ENCODE measurements at regions not wholly inside any gene's neighbourhood (a gene's known extent, or its start where the extent isn't known, plus 50 kb on each side); places are given as distances from the start of the nearest gene placed in this dataset.

DNA sequence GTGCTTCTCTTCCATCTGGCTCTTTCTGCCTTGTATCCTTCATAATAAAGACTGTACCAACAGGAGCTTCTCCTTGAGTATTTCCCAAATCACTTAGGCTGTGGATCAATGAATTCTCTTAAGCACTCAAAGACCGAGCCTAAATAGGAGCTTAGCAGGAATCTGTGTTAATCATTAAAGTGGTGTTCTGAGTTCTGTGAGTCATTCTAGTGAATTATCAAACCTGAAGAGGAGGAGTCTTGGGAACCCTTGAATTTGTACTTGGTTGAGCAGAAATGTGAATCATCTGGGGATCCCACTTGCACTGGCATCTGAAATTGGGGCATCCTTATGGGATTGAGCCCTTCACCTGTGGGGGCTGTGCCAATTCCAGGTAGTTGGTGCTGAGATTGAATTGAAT lies 946.2 kb downstream of the BCL11B start:
- TF ChIP-seq, protein P1, sequence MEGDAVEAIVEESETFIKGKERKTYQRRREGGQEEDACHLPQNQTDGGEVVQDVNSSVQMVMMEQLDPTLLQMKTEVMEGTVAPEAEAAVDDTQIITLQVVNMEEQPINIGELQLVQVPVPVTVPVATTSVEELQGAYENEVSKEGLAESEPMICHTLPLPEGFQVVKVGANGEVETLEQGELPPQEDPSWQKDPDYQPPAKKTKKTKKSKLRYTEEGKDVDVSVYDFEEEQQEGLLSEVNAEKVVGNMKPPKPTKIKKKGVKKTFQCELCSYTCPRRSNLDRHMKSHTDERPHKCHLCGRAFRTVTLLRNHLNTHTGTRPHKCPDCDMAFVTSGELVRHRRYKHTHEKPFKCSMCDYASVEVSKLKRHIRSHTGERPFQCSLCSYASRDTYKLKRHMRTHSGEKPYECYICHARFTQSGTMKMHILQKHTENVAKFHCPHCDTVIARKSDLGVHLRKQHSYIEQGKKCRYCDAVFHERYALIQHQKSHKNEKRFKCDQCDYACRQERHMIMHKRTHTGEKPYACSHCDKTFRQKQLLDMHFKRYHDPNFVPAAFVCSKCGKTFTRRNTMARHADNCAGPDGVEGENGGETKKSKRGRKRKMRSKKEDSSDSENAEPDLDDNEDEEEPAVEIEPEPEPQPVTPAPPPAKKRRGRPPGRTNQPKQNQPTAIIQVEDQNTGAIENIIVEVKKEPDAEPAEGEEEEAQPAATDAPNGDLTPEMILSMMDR (IDR thresholded peaks at IDR 0.05; ENCODE audit: control extremely low read depth, extremely low read depth), result no peak
- DNase-seq, result no peak
- H3K36me3 ChIP-seq (ENCODE audit: control insufficient read depth in 4 of 4, insufficient read depth in 4 of 4, low read length in 4 of 4), result no peaks in the 10 kb centered on the region
- no peak overlapping the region for H3K27ac ChIP-seq (ENCODE audit: low read depth in 1 of 2, low read length in 1 of 2)
- H3K9ac ChIP-seq (ENCODE audit: insufficient read depth in 1 of 2, low read length in 2 of 2), result no peak overlapping the region
- H3K27me3 ChIP-seq (ENCODE audit: control insufficient read depth in 3 of 3, insufficient read depth in 3 of 3, low read length in 2 of 3), result no peaks in the 10 kb centered on the region
- 75 to 81% methylated on average over 1 of the region's 1 CpG for WGBS, 2 donors
- H3K9me3 ChIP-seq (ENCODE audit: control insufficient read depth in 4 of 4, insufficient read depth in 3 of 4, low read length in 3 of 4), result peaks cover 0 to 4% (median 0%) of the 10 kb centered on the region in 4 donors
- no peak for ATAC-seq (ENCODE audit: insufficient read depth, low FRiP score)
- H3K4me3 ChIP-seq, result no peak overlapping the region
- no peaks in the 10 kb centered on the region for H3K4me1 ChIP-seq (ENCODE audit: control insufficient read depth in 5 of 5, insufficient read depth in 5 of 5, low read length in 5 of 5)

DNA sequence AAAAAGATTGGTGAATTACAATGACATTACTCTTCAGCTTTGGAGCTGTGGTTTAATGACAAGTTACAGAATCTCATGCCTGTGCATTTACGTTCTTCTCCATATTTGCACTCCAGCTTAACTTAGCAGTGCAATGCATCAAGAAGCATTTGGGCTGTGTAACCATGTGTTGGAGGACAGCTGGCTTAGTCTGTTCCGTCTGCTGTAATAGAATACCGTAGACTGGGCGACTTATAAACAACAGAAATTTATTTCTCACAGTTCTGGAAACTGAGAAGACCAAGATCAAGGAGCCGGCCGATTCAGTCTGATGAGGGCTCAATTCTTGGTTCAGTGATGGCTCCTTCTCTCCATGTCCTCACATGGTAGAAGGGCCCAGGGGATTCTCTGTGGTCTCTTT lies 943.5 kb downstream of the BCL11B start:
- ATAC-seq (ENCODE audit: insufficient read depth, low FRiP score), result no peak
- no peak overlapping the region for H3K9ac ChIP-seq (ENCODE audit: insufficient read depth in 1 of 2, low read length in 2 of 2)
- no peaks in the 10 kb centered on the region for H3K4me1 ChIP-seq (ENCODE audit: control insufficient read depth in 5 of 5, insufficient read depth in 5 of 5, low read length in 5 of 5)
- H3K27ac ChIP-seq (ENCODE audit: low read depth in 1 of 2, low read length in 1 of 2), result no peak overlapping the region
- peaks cover 0 to 2% (median 0%) of the 10 kb centered on the region in 4 donors for H3K9me3 ChIP-seq (ENCODE audit: control insufficient read depth in 4 of 4, insufficient read depth in 3 of 4, low read length in 3 of 4)
- TF ChIP-seq, protein P1 (IDR thresholded peaks at IDR 0.05; ENCODE audit: control extremely low read depth, extremely low read depth), result no peak
- no peaks in the 10 kb centered on the region for H3K36me3 ChIP-seq (ENCODE audit: control insufficient read depth in 4 of 4, insufficient read depth in 4 of 4, low read length in 4 of 4)
- H3K4me3 ChIP-seq, result no peak overlapping the region
- 85 to 91% methylated on average over 6 of the region's 6 CpGs for WGBS, 2 donors
- DNase-seq, result no peak
- no peaks in the 10 kb centered on the region for H3K27me3 ChIP-seq (ENCODE audit: control insufficient read depth in 3 of 3, insufficient read depth in 3 of 3, low read length in 2 of 3)

DNA sequence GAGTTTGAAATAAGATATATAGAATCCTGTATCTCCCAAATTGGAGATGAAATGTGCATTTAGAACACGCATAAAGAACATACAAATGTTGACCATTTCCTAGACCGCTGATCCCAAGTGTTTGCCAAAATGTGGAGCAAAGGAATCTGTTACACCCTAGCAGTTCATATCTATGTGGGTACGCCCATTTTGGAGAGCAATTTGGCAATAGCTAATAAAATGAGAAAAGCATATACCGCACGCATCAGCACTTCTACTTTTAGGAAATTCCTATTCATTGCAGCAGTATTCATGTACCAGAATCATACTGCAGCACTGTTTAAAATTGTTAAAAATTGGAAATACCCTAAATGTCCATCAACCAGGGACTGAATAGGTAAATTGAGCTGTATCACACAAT lies 937.8 kb downstream of the BCL11B start:
- no peak overlapping the region for H3K27ac ChIP-seq (ENCODE audit: low read depth in 1 of 2, low read length in 1 of 2)
- TF ChIP-seq, protein P1 (IDR thresholded peaks at IDR 0.05; ENCODE audit: control extremely low read depth, extremely low read depth), result no peak
- H3K9me3 ChIP-seq (ENCODE audit: control insufficient read depth in 4 of 4, insufficient read depth in 3 of 4, low read length in 3 of 4), result peaks cover 0 to 2% (median 0%) of the 10 kb centered on the region in 4 donors
- H3K36me3 ChIP-seq (ENCODE audit: control insufficient read depth in 4 of 4, insufficient read depth in 4 of 4, low read length in 4 of 4), result no peaks in the 10 kb centered on the region
- ATAC-seq (ENCODE audit: insufficient read depth, low FRiP score), result no peak
- H3K4me3 ChIP-seq, result no peak overlapping the region
- H3K9ac ChIP-seq (ENCODE audit: insufficient read depth in 1 of 2, low read length in 2 of 2), result no peak overlapping the region
- H3K27me3 ChIP-seq (ENCODE audit: control insufficient read depth in 3 of 3, insufficient read depth in 3 of 3, low read length in 2 of 3), result no peaks in the 10 kb centered on the region
- peak in 2 of 3 donors; percentile 64 to 75 for DNase-seq
- 81 to 85% methylated on average over 5 of the region's 5 CpGs for WGBS, 2 donors
- H3K4me1 ChIP-seq (ENCODE audit: control insufficient read depth in 5 of 5, insufficient read depth in 5 of 5, low read length in 5 of 5), result peaks cover 0 to 6% (median 0%) of the 10 kb centered on the region in 5 donors

DNA sequence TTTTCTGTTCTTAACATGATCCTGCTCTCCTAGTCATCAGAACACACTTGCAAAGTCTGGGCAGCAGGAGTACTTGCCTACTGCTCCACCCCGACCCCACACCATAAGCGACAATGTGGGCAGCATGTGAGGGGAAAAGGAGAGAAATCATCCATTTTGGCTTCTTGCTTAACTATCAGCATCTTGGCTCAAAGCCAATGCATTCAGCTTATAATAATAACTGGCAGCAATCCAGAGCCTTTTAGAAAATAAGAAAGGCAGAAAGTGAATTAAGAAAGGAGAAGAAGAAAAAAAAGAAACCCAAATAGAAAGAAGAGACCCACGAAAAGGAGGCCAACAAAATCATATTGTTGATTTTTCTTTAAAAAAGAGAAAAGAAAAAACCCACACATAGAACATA lies 930.8 kb downstream of the BCL11B start:
- Histone ChIP-seq H3K36me3 (ENCODE audit: control insufficient read depth in 4 of 4, insufficient read depth in 4 of 4, low read length in 4 of 4) (no peaks in the 10 kb centered on the region), H3K4me1 (ENCODE audit: control insufficient read depth in 5 of 5, insufficient read depth in 5 of 5, low read length in 5 of 5) (peaks cover 0 to 3% (median 0%) of the 10 kb centered on the region in 5 donors), H3K27me3 (ENCODE audit: control insufficient read depth in 3 of 3, insufficient read depth in 3 of 3, low read length in 2 of 3) (no peaks in the 10 kb centered on the region), H3K9ac (ENCODE audit: insufficient read depth in 1 of 2, low read length in 2 of 2) (no peak overlapping the region), H3K9me3 (ENCODE audit: control insufficient read depth in 4 of 4, insufficient read depth in 3 of 4, low read length in 3 of 4) (peaks cover 0 to 2% (median 0%) of the 10 kb centered on the region in 4 donors), H3K27ac (ENCODE audit: low read depth in 1 of 2, low read length in 1 of 2) (no peak overlapping the region), H3K4me3 (no peak overlapping the region)
- DNase-seq, result peak in 2 of 3 donors; percentile 42 to 54
- no peak for ATAC-seq (ENCODE audit: insufficient read depth, low FRiP score)
- TF ChIP-seq, protein P1 (IDR thresholded peaks at IDR 0.05; ENCODE audit: control extremely low read depth, extremely low read depth), result no peak
- WGBS, 2 donors, result 65 to 66% methylated on average over 3 of the region's 3 CpGs

All from lung (tissue), 11 donors.